Suprapubic skin (tissue), 4 donors: ENCODE measurements at regions not wholly inside any gene's neighbourhood (a gene's known extent, or its start where the extent isn't known, plus 50 kb on each side); places are given as distances from the start of the nearest gene placed in this dataset.

ENCODE experiments used
- POLR2A ChIP-seq, 2 donors: fragments of 450-650 bp; IDR thresholded peaks; one replicate each; pipeline ENCODE4 v1.6.1; 2017; ENCODE audit warnings: antibody characterized with exemption in 2 of 2, mild to moderate bottlenecking in 2 of 2, moderate library complexity in 2 of 2
- POLR2AphosphoS5 ChIP-seq, 3 donors: sonication (generic); formaldehyde crosslinking; IDR thresholded peaks; one replicate each; pipeline ENCODE4 v1.6.1; 2017; ENCODE audit warnings: antibody characterized with exemption in 3 of 3

DNA sequence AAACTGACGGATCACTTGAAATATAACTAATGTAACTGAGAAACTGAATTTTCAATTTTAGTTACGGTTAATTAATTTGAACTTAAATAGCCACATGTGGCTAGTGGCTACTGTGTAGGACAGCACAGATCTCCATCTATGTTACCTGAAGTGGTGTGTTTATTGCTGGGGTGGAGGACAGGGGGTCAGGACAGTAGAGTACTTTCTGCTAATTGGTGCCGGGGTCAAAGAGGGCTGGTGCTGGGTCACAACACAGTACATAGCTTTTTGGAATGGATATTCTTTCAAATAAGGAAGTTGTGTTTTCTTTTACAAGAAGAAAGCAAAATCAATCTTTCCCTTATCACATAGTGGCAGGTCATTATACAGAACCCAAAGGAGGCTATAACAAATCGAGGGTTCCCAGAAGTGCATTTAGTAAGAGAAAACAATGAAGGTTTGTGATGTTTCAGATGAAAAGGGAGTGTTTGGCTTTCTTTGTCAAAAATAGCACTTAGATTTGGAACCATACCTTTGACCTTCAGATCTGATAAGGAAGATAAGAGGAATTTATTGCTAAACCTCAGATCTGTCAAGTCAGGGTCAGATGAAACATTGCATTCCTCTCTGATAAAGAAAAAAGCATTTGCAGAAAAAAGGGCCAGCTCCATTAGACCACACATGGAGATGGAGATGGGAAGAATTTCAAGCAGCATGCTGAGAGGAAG, 384.5 kb downstream of the AASDHPPT start:
- TF ChIP-seq POLR2A (IDR thresholded peaks at IDR 0.05) (no peak), POLR2AphosphoS5 (IDR thresholded peaks at IDR 0.05) (no peak)
